Inflammatory macrophage (primary cell): ENCODE measurements at regions not wholly inside any gene's neighbourhood (a gene's known extent, or its start where the extent isn't known, plus 50 kb on each side); places are given as distances from the start of the nearest gene placed in this dataset.
A peak's percentile ranks its signal among the peaks of the same experiment; 100 is the strongest.
"Not testable (repeated sequence)": the region's sequence is repeated elsewhere in the genome, so short reads cannot be mapped to it uniquely, and the experiment has no call there.

Experiments
- DNase-seq, 2 donors: peaks; one replicate each; pipeline ENCODE4 v3.0.0-alpha.2; 2020 to 2022

DNA sequence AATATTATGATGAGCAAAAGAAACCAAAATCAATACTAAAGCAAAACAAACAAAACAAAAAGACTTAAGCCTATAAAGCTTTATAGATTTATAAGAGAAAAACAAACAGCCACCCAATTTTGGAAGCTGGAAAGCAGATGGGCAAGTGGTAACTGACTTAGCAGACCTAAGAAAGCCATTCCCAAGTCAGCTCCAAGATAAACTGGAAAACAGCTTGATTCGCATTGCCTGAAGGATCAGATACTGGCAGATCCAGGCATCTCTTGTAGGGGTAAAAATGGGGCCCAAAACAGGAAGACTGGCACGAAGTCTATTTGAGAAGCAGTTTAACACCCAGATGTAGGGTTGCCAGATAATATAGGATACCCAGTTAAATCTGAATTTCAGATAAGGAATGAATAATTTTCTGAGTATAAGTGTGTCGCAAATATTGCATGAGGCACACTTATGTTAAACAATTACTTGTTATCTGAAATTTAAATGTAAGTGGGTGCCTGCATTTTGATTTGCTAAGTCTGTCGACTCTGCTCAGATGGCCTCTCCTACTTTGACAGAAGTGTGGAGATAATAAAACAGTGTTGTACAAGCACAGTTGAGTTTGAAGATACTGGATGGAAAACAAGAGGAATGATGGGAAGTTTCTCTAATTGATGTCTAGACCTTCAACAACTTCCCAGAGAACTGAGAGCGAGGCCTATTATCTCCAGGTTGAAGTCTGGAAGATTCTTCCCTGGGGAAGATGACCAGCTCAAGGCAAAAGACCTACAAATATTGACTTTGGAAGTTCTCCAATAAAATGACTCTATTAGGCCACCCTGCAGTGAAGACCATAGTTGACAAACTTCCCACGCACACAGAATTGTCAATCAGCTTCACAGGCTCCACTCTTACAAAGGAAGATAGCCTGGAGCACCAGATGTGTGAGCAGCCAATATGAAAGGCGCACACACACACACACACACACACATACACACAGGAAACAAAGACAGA lies 113.4 kb downstream of the FAM50B start:
- no peak for DNase-seq

DNA sequence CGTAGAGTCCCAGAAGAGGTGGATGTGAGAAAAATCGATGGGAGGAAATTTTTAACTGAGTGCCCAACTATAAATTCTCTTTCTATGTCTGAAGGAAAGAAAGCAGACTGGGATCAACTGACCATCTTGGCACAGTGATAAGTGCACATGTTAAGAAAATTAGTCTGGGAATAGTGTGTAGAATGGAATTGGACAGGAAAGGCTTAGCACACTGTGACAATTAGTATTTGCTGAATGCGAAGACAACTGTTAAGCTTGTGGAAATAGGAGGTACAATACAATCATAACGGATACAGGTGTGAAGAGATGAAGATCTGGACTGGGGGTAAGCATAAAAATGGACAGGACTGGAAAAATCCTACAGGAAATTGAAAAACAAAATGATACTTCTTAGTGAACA lies 114.3 kb downstream of the FAM50B start:
- no peak for DNase-seq

DNA sequence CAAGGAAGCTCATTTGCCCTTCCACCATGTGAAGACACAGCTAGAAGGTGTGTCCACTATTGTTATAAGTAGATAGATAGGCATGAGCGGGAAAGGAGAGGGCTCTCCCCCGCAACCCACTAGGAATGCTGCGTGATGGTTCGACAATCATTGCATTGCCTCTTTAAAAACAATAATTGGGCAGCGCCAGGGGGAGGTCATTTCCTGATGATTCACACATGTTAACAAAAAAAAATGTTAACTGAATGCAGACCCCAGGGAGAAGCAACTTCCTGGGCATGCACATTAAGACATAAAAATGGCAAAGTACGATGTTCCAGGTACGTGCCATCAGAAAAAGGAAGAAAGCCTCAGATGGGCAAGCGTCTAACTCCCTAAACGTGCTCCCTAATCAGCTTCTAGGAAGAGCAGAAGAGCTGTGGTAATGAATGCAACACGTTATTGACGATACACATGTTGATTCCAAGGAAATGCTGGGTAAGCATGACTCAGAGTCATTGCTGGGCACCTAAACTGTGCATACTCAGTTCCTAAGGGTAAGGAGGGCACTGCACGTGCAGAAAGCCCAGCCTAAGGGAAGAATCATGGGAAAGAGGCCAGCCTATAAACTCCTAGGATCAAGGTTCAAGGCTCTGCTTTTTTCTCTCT lies 113.7 kb downstream of the FAM217A start:
- DNase-seq = no peak

DNA sequence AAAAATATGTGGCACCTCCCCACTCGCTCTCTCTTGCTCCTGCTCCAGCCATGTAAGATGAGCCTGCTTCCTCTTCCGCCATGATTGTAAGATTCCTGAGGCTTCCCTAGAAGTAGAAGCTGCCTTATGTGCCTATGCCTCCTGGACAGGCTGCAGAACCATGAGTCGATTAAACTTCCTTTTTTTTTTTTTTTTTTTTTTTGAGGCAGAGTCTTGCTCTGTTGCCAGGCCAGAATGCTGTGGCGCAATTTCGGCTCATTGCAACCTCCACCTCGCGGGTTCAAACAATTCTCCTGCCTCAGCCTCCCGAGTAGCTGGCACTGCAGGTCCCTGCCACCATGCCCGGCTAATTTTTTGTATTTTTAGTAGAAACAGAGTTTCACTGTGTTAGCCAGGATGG lies 112.5 kb downstream of the FAM217A start:
- peak; percentile 6 to 47 for DNase-seq

DNA sequence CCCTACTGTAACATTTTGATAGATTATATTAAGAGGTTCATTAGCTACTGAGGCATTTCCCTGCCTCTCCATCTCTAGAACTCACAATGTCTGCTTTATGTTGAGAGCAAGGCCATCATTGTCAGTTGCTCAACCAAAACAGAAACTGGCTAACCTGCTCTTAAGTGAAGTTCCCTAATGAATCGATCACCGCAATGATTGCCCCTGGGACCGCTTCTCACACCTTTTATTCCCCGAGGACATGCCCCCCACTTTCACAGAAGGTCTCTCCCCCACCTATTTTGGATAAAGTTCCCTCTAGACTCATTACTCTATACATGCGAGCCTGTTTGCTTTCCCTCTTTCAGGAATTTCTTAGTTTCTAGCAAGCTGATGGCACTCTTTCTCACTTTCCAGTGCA lies 108.8 kb downstream of the FAM217A start:
- no peak for DNase-seq

DNA sequence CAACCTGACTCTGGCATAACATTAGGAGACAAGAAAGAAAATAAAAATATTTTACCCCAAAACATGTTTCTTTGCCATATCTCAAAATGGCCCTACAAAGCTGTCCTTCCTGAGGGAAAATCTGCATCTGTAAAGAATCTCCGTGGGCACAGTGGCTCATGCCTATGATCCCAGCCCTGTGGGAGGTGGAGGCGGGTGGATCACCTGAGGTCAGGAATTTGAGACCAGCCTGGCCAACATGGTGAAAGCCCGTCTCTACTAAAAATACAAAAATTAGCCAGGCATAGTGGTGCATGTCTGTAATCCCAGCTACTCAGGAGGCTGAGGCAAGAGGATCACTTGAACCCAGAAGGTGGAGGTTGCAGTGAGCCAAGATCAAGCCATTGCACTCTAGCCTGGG lies 105.8 kb downstream of the FAM217A start:
- not testable (repeated sequence) for DNase-seq

DNA sequence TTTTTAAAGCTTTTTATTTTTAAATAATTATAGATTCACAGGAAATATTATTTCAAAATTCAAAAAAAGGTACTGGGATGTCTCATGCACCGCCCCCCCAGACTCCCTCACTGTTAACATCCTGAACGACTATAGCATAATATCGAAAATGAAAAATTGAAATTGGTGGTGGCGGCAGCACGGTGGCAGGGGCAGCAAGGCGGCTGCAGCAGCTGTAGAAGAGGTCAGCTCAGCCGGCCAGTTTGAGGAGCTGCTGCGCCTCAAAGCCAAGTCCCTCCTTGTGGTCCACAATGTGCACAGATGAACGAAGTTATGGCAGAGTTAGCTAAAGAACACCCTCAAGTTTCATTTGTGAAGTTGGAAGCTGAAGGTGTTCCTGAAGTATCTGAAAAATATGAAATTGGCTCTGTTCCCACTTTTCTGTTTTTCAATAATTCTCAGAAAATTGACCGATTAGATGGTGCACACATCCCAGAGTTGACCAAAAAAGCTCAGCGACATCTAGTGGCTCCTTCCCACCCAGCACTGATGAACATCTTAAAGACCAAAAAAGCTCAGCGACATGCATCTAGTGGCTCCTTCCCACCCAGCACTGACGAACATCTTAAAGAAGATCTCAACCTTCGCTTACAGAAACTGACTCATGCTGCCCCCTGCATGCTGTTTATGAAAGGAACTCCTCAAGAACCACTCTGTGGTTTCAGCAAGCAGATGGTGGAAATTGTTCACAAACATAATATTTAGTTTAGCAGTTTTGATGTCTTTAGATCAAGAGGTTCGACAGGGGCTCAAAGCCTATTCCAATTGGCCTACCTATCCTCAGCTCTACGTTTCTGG lies 100.8 kb downstream of the FAM217A start:
- DNase-seq = peak; percentile 42 to 61

DNA sequence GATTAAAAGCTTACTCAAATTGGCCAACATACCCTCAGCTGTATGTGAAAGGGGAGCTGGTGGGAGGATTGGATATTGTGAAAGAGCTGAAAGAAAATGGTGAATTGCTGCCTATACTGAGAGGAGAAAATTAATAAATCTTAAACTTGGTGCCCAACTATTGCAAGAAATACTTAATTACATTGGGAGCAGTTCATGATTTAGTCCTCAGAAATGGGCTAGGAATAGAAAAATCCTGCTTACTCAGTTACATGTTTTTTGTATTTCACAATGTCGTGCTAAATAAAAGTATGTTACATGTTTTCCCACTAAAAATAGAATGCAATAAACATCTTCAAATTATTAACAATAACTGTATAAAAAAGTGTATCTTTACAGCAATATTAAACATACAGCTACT lies 100.0 kb downstream of the FAM217A start:
- not testable (repeated sequence) for DNase-seq

DNA sequence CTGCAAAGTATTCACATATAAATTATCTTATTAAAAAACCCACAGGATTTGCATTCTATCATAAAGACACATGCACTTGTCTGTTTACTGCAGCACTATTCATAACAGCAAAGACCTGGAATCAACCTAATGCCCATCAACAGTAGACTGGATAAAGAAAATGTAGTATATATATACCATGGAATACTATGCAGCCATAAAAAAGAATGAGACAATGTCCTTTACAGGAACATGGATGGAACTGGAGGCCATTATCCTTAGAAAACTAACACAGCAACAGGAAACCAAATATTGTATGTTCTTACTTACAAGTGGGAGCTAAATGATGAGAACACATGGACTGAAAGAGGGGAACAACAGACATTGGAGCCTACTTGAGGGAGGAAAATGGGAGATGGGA lies 97.0 kb downstream of the FAM217A start:
- no peak for DNase-seq

DNA sequence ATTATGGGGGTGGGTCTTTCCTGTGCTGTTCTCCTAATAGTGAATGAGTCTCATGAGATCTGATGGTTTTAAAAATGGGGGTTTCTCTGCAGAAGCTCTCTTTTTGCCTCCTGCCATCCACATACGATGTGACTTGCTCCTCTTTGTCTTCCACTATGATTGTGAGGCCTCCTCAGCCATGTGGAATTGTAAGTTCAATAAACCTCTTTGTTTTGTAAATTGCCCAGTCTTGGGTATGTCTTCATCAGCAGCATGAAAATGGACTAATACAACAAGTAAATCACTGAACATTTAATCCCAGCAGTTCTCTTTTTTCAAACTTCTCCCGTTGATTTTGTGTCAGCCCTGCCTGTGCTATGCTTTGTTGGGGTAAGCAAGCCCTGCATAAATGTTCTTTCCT lies 95.2 kb downstream of the FAM217A start:
- no peak for DNase-seq

DNA sequence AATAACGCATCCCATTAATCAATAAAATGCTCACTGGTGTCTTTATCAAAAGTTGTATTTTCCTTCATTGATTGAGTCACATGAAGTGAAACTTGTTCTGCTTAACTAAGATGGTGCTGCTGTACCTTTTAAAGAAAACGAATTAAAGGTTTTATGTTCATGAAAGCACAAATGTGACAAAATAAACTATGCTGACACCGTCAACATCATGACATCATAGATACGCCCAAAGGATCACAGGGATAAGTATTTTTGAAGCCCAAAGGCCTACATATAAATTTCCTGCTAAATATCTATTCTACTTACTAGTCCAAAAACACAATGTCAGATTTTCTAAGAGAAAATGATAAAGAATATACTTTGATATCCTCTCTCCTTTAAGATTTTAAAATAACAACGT lies 94.4 kb downstream of the FAM217A start:
- DNase-seq = no peak

DNA sequence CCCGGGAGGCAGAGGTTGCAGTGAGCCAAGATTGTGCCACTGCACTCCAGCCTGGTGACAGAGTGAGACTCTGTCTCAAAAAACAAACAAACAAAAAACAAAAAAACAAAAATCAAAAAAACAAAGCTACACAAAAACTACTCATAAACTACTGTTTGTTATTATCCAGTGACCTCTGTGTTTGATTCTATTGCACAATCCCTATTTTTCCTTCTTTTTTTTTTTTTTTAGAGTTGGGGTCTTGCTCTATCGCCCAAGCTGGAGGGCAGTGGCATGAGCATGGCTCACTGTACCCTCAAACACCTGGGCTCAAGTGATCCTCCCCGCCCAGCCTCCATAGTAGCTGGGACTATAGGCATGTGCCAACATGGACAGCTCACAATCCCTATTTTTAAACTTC lies 92.7 kb downstream of the FAM217A start:
- no peak for DNase-seq

DNA sequence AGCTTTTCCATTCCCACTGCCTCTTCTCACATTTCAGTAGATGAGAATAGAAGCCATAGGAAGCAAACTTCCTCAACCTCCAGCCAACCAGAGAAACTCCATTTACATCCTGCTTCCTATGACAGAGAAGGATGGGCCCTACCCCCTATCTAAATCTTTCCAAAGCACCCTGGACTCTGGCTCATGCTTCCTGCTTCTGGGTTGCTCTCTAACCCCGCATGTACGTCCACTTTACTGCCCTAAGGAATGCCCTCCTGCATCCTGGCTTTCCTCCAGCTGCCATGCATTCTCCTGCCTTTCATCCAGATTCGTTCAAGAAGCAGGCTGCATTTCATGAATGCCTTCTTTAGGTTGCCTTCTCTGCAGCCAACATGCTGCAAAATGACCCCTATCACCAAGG lies 91.9 kb downstream of the FAM217A start:
- DNase-seq = no peak

DNA sequence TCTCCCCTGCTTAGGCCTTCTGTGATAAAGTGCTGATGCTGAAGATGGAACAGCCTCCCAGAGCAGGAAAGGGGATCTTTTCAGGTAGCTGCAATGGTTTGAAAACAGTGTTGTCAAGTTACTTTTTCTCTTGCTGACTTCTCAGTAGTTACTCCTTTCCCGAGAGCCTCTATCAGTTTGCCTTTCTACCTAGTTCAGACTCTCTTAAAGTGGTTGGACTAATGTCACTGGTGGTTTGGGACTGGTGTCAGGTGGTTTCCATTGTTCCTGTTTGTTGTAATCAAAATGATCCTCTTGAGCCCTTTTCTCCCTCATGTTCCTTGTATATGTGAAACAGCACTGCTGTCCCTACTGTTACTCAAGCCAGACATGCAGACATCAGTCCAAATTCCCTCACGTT lies 91.4 kb downstream of the FAM217A start:
- no peak for DNase-seq

DNA sequence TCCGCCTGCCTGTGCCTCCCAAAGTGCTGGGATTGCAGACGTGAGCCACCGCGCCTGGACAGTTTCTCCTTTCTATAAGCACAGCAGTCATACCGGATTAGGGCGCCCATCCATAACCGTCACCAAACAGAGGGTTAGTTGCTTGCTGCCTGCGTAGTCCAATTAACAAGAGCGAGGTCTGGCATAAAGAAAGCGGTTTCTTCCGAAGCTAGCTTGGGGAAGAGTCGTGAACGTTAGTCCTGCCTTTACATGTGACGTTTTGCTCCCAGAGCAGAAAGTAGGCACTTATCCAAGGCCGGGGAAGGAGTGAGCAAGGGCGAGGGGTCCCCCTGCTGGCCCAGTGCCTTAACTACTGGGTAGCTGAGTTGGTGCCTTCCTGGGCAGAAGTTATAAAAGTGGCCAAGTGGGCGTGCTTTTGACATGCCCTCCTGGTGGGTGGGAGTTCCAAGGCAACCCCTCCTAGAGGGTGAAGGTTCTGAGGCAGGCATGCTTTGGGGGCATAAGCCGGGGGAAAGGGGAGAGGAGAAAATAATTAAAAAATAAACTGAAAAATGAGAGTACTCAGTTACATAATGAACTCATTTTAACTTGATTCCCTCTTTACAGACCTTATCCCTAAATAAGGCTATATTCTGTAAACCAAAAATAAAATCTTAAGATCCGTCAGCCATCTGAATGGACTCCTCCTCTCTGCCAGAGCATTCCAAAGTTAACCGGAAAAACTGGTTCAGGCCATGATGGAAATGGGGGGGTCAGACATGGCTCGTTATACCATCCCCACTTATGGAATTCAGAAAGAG lies 88.0 kb downstream of the FAM217A start:
- DNase-seq = peak; percentile 75 to 80

DNA sequence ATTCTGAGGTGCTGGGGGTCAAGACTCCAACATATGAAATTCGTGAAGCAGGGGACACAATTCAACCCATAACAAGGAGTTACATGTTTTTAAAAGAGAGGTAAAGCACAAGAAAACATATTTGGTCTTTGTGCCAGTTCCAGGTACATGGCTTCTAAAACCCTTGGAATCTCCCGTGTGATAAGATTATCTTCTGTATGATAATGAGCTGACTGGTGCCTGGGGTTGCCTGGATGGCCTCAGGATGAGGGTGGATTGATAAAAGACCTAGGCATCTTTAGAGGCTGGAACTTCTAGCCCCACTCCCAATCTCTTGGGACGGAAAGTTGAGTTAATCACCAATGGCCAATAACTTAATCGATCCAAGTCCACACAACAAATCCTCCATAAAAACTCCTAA lies 87.0 kb downstream of the FAM217A start:
- no peak for DNase-seq

DNA sequence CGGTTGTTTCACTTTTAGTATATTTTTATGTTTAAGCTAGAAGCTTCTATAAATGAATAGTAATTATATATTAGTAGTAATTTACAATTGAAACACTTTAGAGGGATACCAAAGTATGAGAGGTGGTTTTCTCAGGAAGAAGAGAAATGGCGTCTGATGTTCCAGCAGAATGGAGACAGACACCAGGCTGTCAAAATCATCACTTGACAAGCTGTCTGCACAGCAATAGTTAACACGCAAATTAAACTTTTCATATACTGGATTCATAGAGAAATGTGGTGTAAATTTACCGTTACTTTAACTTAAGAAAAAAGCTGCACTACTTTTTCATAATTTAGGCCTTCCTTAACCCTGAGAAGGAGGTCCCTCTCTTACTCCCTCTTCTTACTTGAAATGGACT lies 82.6 kb downstream of the FAM217A start:
- no peak for DNase-seq

DNA sequence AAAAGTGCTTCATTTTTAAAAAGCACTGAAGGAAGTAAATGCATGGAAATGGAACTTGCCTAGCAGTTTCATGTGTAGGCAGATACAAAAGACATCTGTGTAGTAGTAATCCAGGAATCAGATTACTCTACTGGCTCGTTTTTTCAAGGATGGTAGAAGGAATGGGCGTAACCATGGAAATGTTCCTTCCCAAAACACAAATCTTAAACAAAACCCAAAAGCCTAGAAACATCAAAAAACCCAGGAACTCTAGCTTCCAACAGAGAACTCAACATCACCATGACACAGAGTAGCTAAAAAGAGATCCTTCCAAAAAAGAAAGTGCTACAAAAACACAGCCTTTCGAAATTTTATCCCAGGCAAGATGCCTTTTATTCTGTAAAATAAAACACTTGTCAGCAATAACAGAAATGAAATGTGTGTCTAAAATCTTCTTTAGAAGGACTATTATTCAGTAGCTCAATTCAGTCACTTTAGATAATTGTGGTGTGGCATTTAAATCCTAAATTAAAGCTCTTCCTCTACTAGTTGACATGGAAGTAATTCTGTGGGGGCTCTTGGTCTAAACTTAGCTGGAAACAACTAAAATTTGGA lies 81.7 kb downstream of the FAM217A start:
- no peak for DNase-seq

DNA sequence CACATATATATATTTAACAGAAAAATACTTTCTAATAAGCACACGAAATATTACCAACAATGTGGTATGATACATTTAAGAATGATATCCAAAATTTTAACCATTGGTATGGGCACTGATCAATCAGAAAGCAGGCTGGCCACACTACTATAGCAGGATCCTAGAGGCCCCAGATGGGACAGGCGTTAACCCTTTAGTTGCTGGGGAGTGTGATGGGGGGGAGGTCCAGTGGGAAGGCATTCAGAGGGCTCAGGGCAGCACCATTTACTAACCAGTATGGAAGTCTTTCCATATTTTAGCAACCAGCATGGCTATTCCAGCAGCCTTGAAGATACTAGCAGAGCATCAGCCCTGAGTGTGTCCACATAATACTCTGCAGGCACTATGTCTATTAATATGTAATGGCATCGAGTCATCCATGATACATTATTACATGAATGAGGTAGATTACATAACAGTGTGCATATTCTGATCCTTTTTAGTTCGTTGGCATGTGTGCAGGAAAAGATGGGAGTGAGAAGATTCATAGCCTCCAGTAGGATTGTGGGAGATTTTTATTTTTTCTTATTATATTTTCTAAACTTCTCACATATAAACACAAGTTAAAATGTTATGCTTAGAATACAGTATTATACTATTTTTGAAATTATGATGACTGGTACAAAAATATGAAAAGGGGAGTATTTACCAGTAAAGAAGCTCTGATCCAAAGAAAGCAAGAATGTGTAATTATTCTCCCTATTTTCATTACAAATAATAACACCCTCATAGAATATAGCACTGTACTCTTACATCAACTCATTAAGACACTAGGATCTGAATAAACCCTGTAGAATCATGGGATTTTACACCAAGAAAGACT lies 78.9 kb downstream of the FAM217A start:
- no peak for DNase-seq

DNA sequence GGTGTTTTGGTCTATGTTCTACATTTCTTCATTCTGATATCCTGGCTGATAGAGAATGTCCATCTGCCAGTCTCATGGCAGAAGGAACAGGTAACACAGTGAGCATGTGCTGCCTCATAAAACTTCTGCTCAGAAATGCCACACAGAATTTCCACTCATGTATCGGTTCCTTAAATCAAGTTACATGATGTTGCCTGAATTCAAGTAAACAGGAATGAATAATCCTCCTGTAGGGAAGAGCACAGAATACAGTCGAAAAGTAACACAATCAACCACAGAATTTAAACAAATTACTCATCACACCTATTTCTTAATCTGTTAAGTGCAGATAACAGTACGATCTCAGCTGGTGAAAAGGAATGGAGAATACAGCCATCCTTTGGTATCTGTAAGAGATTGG lies 74.7 kb downstream of the FAM217A start:
- DNase-seq = no peak
